Activated CD8-positive, alpha-beta memory T cell treated with anti-CD3 and anti-CD28 coated beads, Interleukin-2, amount 10 ng/mL, durations not matched to agents 7 days and 5 days (primary cell): ENCODE measurements at regions not wholly inside any gene's neighbourhood (a gene's known extent, or its start where the extent isn't known, plus 50 kb on each side); places are given as distances from the start of the nearest gene placed in this dataset.

Experiments
- ATAC-seq: fragments of 150-1000 bp; cut with Tn5 transposase; one replicate; pipeline ENCODE4 v1.10.0; 2021; ENCODE audit warnings: moderate library complexity
- CTCF ChIA-PET: fragments of 350-600 bp; sonication (Branson Sonifier 250); formaldehyde crosslinking; loops from one replicate; lab custom pipeline; 2021; ENCODE audit warnings: antibody characterized with exemption; lab: Charles Lee
- DNase-seq: peaks from one replicate; pipeline ENCODE4 v3.0.0-alpha.2; 2020
- H3K27ac Mint-ChIP-seq: one replicate; pipeline ENCODE4 v1.8.0; 2021; ENCODE audit warnings: mild to moderate bottlenecking, mixed read lengths
- H3K27me3 Mint-ChIP-seq: one replicate; pipeline ENCODE4 v1.8.0; 2021; ENCODE audit warnings: mixed read lengths
- H3K36me3 Mint-ChIP-seq: one replicate; pipeline ENCODE4 v1.8.0; 2021; ENCODE audit warnings: mild to moderate bottlenecking, mixed read lengths
- H3K4me1 Mint-ChIP-seq: one replicate; pipeline ENCODE4 v1.8.0; 2021; ENCODE audit warnings: mixed read lengths
- H3K4me3 Mint-ChIP-seq: one replicate; pipeline ENCODE4 v1.8.0; 2021; ENCODE audit warnings: mild to moderate bottlenecking, moderate library complexity, mixed read lengths
- H3K9me3 Mint-ChIP-seq: one replicate; pipeline ENCODE4 v1.8.0; 2022; ENCODE audit warnings: low read depth, mixed read lengths

DNA sequence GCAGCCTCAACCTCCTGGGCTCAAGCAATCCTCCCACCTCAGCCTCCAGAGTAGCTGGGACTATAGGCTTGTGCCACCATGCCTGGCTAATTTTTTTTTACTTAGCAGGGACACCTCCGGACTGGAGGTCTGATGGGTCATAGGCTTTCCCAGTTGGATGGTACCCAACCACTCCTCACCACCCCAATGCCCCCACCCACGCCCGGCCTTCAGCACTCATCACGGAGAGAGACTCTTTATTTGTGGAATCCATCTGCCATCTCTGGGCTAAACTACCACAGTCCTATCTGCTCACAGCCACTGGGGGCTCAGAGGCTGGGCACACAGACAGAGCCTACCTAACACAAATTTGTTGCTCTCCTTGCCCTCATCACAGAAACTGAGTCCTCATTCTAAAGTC lies 58.3 kb upstream of the STXBP1 start:
- H3K36me3 Mint-ChIP-seq: peaks cover 9% of the 10 kb centered on the region
- H3K4me1 Mint-ChIP-seq: peaks cover 69% of the 10 kb centered on the region
- no peaks in the 10 kb centered on the region for H3K9me3 Mint-ChIP-seq
- peak overlapping the region; percentile 70 for H3K27ac Mint-ChIP-seq
- H3K27me3 Mint-ChIP-seq: no peaks in the 10 kb centered on the region
- DNase-seq: no peak
- CTCF ChIA-PET: interaction anchor here (0.8 to 1.8 kb wide), 3 partner anchors 10 to 50 kb away, joined by 3 to 6 read pairs (median 4); no protein-coding TSS in a partner anchor
- ATAC-seq: no peak
- H3K4me3 Mint-ChIP-seq: no peak overlapping the region

DNA sequence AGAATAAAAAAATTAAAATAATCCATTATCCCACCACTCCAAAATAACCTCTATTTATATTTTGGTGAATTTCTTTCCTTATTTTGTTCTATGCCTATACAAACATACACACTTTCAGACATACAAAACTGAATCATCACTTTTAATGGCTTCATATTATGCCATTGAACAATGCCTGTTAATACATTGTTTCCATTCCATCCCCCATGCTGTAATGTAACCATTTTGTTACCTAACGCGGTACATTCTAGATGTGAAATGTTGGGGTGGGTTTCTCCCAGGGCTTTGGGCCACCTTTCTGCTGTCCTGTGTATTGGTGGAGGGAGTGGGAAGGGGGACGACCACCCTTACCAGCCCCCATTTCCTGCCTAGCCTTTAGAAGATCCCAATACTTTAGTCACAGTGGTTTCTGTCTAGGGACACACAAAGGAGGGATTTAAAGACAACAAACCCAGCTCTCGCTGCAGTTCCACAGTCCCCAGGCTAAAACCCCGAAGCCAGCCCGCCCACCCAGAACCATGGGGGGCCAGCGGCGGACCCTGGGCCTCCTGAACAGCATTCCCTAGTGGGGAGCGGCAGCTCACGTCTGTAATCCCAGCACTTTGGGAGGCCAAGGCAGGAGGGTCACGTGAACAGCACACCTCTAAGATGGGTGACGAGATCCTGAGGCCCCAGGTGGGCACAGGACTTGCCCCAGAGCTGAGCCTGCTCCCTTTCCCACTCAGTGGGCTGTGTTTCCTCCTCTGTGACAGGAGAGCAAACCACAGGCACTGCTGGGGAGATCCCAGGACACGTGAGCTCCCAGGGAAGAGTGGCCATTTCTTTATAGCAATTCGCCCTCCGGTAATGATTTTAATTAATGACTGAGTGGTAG lies 56.9 kb upstream of the STXBP1 start:
- Mint-ChIP-seq H3K36me3 (peaks cover 4% of the 10 kb centered on the region), H3K27ac (peak overlapping the region; percentile 93), H3K4me1 (peaks cover 75% of the 10 kb centered on the region), H3K27me3 (no peaks in the 10 kb centered on the region), H3K9me3 (no peaks in the 10 kb centered on the region), H3K4me3 (peak overlapping the region; percentile 56)
- peak; percentile 2 for ATAC-seq
- DNase-seq: no peak
- CTCF ChIA-PET: interaction anchor here (1.1 to 3.8 kb wide), 6 partner anchors 15 to 180 kb away, joined by 3 to 17 read pairs (median 8); partner anchors contain the start of genes PTRH1, TOR2A and TTC16

DNA sequence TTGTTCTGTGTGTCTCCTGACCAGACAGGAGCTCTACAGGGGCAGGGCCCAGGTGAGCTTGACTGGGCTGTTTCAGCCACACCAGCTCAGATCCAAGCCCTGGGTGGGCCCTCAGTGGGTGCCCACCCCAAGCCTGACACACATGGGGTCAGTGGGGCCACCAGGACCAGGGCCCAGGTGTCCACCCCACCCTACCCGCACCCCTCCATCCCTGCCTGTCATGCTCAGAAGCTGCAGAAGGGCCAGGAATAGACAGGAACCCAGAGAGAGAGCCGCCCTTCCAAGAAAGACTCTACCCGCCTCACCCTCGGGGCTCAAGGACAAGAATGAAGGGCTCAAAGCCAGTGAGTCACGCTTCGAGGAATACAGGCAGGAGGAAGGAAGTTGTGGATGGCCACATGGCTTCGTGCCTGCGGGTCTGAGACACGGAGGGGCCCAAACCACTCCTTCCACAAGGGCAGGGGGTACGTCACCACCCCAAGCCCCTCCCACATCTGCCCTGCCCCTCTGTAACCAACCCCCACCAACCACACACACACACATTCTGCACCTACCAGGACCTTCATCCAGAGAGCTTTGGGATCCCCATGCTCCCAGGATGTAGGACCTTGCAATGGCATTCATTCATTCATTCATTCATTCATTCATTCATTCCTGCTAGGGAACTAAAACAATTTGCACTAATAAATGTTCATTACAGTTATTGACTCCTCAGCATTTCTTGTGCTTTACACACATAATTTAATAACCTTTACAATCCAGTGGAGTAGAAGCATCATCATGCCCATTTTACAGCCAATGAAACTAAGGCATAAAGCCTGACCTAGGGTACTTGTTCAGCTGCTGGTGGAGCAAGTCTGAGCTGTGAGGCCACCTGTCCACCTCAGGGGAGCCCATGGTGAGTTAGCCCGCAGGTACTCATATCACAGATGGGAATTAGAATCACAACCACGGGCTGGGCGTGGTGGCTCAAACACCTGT lies 55.9 kb upstream of the STXBP1 start:
- Mint-ChIP-seq H3K4me3 (peak overlapping the region; percentile 56), H3K36me3 (peaks cover 5% of the 10 kb centered on the region), H3K9me3 (no peaks in the 10 kb centered on the region), H3K27me3 (no peaks in the 10 kb centered on the region), H3K27ac (peak overlapping the region; percentile 93), H3K4me1 (peaks cover 79% of the 10 kb centered on the region)
- CTCF ChIA-PET: interaction anchor here (1.1 to 3.8 kb wide), 8 partner anchors 14 to 179 kb away, joined by 3 to 17 read pairs (median 8); partner anchors contain the start of genes PTRH1, TOR2A and TTC16
- ATAC-seq (peak; percentile 93), DNase-seq (peak; percentile 95)

DNA sequence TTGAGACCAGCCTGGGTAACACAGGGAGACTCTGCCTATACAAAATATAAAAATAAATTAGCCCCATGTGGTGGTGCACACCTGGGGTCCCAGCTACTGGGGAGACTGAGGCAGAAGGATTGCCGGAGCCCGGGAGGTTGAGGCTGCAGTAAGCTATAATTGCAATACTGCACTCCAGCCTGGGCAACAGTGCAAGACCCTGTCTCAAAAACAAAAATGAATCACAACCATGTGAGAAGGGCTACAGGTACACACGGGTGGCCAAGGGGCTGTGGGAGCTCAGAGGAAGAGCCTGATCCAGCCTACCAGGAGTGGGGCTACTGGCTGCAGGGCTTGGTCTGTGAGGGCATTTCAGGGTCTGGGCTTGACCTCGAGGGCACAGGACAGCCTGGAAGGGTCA lies 55.2 kb upstream of the STXBP1 start:
- Mint-ChIP-seq H3K27ac (peak overlapping the region; percentile 93), H3K36me3 (peaks cover 5% of the 10 kb centered on the region), H3K4me1 (peaks cover 85% of the 10 kb centered on the region), H3K27me3 (no peaks in the 10 kb centered on the region), H3K4me3 (peak overlapping the region; percentile 56), H3K9me3 (no peaks in the 10 kb centered on the region)
- DNase-seq: no peak
- CTCF ChIA-PET: interaction anchor here (1.3 to 3.8 kb wide), 5 partner anchors 14 to 159 kb away, joined by 3 to 17 read pairs (median 10); partner anchors contain the start of genes PTRH1 and TTC16
- no peak for ATAC-seq

DNA sequence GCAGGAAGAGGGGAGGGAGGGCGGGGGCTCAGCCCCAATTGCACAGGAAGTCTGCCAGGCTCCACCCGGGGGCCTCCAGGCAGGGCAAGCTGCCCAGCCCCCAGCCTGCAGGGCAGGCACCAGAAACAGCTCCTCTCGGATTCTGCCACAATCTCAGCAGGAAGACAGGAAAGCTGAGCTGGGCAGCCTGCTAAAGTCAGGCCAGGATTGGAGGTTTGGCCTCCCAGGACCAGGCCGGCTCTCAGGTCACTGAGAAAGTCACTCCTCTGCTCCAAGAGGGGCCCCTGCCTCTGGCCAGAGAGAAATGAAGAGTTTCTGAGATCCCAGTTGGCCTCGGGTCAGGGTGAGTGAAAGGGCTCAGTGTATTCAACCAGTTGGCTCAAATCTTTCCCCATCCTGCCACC lies 54.6 kb upstream of the STXBP1 start:
- no peaks in the 10 kb centered on the region for H3K27me3 Mint-ChIP-seq
- peak; percentile 54 for DNase-seq
- H3K36me3 Mint-ChIP-seq: peaks cover 5% of the 10 kb centered on the region
- H3K27ac Mint-ChIP-seq: peak overlapping the region; percentile 93
- no peak for ATAC-seq
- H3K4me1 Mint-ChIP-seq: peaks cover 88% of the 10 kb centered on the region
- CTCF ChIA-PET: interaction anchor here (1.3 to 3.8 kb wide), 6 partner anchors 13 to 177 kb away, joined by 3 to 17 read pairs (median 8); partner anchors contain the start of gene TOR2A
- H3K4me3 Mint-ChIP-seq: peak overlapping the region; percentile 56
- no peaks in the 10 kb centered on the region for H3K9me3 Mint-ChIP-seq

DNA sequence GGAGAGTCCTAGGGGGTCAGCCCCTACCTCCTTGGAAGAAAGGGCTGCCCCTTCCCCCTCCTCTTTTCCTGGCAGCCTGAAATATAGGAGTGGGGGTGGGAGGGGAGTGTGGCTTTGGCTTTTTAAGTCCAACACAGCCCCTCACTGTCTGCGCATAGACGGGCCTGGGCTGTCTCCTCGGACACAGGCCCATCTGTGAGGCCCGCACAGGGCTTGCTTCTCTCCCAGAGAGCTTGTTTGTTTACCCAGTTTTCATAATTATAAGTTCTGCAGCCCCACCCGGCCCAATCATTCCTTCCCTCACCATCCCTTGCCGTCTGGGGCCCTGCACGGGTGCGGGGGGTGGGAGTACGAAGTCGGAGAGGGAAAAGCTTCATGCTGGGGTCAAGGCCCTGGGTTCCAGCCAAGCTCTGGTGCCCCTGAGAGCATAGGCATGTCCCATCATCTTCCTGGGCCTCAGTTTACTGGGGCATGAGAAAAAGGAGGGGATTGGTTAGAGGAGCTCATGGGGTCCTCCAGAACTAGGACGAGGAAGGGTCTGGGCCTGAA lies 54.0 kb upstream of the STXBP1 start:
- CTCF ChIA-PET: interaction anchor here (0.7 to 3.8 kb wide), 8 partner anchors 10 to 177 kb away, joined by 3 to 17 read pairs (median 4); partner anchors contain the start of gene TOR2A
- Mint-ChIP-seq H3K9me3 (no peaks in the 10 kb centered on the region), H3K36me3 (peaks cover 8% of the 10 kb centered on the region), H3K4me3 (peak overlapping the region; percentile 56), H3K27me3 (no peaks in the 10 kb centered on the region), H3K4me1 (peaks cover 93% of the 10 kb centered on the region), H3K27ac (peak overlapping the region; percentile 93)
- ATAC-seq: no peak
- no peak for DNase-seq

DNA sequence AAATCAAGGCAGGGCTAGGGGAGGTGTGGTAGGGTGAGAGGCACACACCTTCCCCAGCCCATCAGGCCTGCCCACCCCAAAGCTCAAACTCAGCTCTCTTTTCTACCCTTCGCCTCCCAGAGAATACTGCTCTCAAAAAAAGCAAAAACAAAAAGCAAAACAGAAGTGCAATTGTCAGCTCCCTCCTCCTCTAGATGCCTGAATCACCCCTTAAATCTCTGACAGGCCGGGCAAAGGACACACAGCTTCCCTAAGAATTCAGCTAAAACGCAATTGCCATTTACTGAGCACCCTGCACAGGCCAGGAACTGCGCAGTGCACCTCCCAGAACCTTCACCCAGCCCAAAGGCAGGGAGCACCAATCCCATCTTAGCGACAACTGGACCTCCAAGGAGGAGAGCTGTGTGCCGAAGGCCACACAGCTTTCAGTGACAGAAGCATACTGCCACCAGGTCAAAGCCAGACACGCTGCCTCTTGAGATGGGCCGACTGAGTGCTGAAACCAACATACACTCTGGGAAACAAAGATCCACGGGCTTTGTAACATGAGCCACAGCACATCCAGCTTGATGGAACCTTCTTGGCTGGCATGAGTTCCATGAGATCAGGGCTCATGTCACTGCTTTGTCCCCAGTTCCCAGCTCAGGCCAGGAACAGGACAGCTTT lies 53.4 kb upstream of the STXBP1 start:
- H3K36me3 Mint-ChIP-seq: peaks cover 6% of the 10 kb centered on the region
- peaks cover 88% of the 10 kb centered on the region for H3K4me1 Mint-ChIP-seq
- no peak for DNase-seq
- peak overlapping the region; percentile 12 for H3K4me3 Mint-ChIP-seq
- peak overlapping the region; percentile 93 for H3K27ac Mint-ChIP-seq
- ATAC-seq: no peak
- H3K9me3 Mint-ChIP-seq: no peaks in the 10 kb centered on the region
- CTCF ChIA-PET: interaction anchor here (0.7 to 3.8 kb wide), 8 partner anchors 10 to 176 kb away, joined by 3 to 17 read pairs (median 4); partner anchors contain the start of gene TOR2A
- H3K27me3 Mint-ChIP-seq: no peaks in the 10 kb centered on the region

DNA sequence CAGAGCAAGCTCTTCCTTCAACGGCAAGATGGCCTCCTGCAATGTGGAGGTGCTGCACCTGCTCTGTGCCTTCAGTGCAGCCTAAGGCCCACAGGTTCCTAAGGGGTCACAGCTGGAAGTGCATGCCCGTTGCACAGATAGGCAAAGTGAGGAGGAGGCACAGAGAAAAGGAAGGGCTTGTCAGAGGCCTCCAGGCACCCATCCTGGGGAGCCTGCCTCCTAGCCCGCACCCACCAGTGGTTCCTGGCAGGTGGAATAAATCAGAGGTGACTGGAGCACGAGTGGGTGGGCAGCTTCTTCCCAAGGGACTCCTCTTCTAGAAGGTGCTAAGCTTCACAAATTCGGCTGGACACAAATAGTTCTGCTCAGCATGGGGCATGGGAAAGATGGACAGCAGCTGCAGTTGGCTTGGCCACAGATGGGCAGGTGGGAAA lies 52.8 kb upstream of the STXBP1 start:
- no peak for ATAC-seq
- CTCF ChIA-PET: interaction anchor here (1.1 to 3.8 kb wide), 5 partner anchors 14 to 175 kb away, joined by 3 to 17 read pairs (median 6); partner anchors contain the start of gene TOR2A
- Mint-ChIP-seq H3K4me1 (peaks cover 83% of the 10 kb centered on the region), H3K9me3 (no peaks in the 10 kb centered on the region), H3K4me3 (no peak overlapping the region), H3K36me3 (peaks cover 6% of the 10 kb centered on the region), H3K27me3 (no peaks in the 10 kb centered on the region), H3K27ac (peak overlapping the region; percentile 93)
- DNase-seq: no peak

DNA sequence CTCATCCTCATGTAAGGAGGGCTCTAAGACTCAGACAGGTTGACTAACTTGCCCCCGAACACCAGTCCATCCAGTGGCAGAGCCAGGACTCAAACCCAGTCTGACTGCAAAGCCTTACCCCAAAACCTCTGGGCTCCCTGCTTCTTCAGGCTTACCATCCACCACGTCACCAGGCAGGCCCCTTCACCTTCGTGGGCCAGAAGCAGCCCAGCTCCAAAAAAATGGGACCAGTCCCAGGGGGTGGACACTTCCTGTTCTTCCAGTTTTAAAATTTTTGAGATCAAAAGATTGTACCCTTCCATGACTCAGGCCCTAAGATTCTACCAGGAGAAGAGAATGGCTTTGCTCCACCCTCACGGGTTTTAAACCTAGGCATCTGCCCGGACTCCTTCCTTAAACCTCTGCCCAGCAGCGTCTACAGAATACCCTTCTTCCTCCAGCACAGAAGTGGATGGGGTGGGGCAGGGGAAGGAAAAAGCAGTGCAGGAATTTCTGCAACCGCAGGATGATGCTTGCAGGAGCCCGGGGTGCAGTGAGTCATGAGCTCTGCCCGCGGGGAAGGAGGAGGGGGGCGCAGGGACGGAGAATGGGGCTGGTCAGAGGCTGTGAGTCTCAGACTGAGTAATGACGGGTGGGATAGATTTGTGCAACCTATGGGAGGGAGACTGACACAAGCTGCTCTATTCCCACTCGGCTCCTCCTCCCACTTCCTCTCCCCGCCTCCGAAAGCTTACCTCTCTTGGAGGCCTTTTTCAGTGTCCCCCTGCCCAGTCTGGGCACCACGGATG lies 50.4 kb upstream of the STXBP1 start:
- ATAC-seq (no peak), DNase-seq (no peak)
- Mint-ChIP-seq H3K27me3 (no peaks in the 10 kb centered on the region), H3K4me3 (no peak overlapping the region), H3K36me3 (peaks cover 8% of the 10 kb centered on the region), H3K4me1 (peaks cover 71% of the 10 kb centered on the region), H3K9me3 (no peaks in the 10 kb centered on the region), H3K27ac (peak overlapping the region; percentile 16)
- CTCF ChIA-PET: interaction anchor here (1.3 kb wide), 1 partner anchor 17 kb away, joined by 4 read pairs; no protein-coding TSS in a partner anchor
